AG10803 (cell line): ENCODE measurements at regions not wholly inside any gene's neighbourhood (a gene's known extent, or its start where the extent isn't known, plus 50 kb on each side); places are given as distances from the start of the nearest gene placed in this dataset.

ENCODE experiments used
- DNase-seq: peaks from one replicate; pipeline ENCODE4 v3.0.0; 2010; ENCODE audit warnings: low read depth
- H3K4me3 ChIP-seq: 2 replicates; pipeline ENCODE4 v1.5.1; 2011; ENCODE audit warnings: mild to moderate bottlenecking, low read length, control low read depth
- CTCF ChIP-seq: conservative IDR thresholded peaks from 2 replicates; pipeline ENCODE4 v1.5.1; 2011; ENCODE audit warnings: mild to moderate bottlenecking, low read length, control low read depth, inconsistent platforms

- H3K4me3 ChIP-seq = no peak overlapping the region
- peak; percentile 25 for DNase-seq
- peak; percentile 44 for TF ChIP-seq CTCF
These were observed 126.6 kb upstream of the HMHB1 start for GRCh38 chr5:143685246-143685815.

GRCh38 chr5:143683459-143683858 lies 128.5 kb upstream of the HMHB1 start:
- no peak for TF ChIP-seq CTCF
- no peak overlapping the region for H3K4me3 ChIP-seq
- DNase-seq = no peak

DNA sequence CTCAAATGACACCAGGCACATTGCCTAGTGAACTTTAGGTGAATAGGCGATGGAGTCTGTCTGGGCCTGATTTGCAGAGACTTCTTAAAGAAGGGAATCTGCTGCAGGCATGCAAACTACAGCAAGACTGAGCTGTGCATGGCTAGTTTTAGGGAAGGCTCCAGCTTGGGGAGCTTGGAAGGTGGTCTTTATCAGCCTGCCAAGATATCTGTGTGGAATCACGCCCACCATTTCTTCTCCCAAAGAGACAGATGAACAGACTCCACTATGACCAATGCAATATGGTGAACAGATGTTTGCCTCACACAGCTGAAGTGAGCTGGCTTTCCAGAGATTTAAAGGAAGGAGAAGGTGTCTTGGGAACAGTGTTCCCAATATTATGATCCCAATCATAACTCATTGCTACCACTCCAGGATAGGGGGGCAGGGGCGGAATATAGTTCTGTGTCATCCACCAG lies 129.0 kb upstream of the HMHB1 start:
- H3K4me3 ChIP-seq = no peak overlapping the region
- TF ChIP-seq CTCF = no peak
- DNase-seq = peak; percentile 51

DNA sequence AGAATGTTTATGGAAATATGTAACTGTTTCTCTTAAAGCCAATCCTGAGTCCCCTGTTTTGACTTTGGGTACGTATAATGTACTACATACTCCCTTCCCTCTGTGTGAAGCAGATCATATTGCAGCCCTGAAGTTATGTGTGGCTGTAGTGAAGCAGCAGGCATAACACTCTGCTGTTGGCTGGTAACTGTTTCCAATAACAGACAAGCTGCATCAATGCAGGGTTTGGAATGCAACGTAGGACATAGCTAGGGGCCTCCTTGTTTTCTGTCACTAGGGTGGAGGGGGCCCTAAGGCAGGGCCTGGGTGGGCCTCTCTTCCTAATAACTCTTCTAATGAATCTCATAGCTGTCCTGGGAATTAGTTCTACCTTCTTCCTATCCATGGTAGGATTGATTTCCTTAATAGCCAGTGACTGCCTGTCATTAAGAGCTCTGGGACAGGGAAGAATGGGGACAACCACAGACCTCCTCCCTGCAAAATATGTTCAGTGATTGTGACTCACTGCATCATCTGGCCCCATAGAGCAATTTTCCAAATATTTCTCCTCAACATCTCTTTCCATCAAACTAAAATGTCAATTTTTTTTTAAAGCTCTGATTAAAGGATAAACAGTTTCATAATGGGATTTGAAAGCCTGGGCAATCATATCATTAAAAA lies 129.6 kb upstream of the HMHB1 start:
- no peak for TF ChIP-seq CTCF
- DNase-seq = peak; percentile 73
- no peak overlapping the region for H3K4me3 ChIP-seq

- H3K4me3 ChIP-seq = no peak overlapping the region
- no peak for DNase-seq
- TF ChIP-seq CTCF = no peak
These were observed 131.2 kb upstream of the HMHB1 start for GRCh38 chr5:143680672-143681259.

- no peak overlapping the region for H3K4me3 ChIP-seq
- TF ChIP-seq CTCF = no peak
- DNase-seq = peak; percentile 43
These were observed 132.2 kb upstream of the HMHB1 start for GRCh38 chr5:143679777-143680176.
